GM12865 (cell line): ENCODE measurements at regions not wholly inside any gene's neighbourhood (a gene's known extent, or its start where the extent isn't known, plus 50 kb on each side); places are given as distances from the start of the nearest gene placed in this dataset.

Experiments
- DNase-seq: peaks from one replicate; pipeline ENCODE4 v3.0.0; 2010; ENCODE audit warnings: low read depth
- H3K4me3 ChIP-seq: 2 replicates; pipeline ENCODE4 v1.5.1; 2011; ENCODE audit warnings: mild to moderate bottlenecking, low read depth, low read length, control low read depth
- TF ChIP-seq, protein P1 (sequence below): IDR thresholded peaks from 2 replicates; pipeline ENCODE4 v1.5.1; 2011; ENCODE audit warnings: low read length, control low read depth, low read depth, inconsistent platforms; ENCODE audit not compliant: insufficient read depth; ENCODE audit errors: missing control alignments

GRCh38 chr3:135867911-135868310 lies 97.6 kb upstream of the PPP2R3A start:
- TF ChIP-seq, protein P1, sequence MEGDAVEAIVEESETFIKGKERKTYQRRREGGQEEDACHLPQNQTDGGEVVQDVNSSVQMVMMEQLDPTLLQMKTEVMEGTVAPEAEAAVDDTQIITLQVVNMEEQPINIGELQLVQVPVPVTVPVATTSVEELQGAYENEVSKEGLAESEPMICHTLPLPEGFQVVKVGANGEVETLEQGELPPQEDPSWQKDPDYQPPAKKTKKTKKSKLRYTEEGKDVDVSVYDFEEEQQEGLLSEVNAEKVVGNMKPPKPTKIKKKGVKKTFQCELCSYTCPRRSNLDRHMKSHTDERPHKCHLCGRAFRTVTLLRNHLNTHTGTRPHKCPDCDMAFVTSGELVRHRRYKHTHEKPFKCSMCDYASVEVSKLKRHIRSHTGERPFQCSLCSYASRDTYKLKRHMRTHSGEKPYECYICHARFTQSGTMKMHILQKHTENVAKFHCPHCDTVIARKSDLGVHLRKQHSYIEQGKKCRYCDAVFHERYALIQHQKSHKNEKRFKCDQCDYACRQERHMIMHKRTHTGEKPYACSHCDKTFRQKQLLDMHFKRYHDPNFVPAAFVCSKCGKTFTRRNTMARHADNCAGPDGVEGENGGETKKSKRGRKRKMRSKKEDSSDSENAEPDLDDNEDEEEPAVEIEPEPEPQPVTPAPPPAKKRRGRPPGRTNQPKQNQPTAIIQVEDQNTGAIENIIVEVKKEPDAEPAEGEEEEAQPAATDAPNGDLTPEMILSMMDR, result no peak
- DNase-seq, result no peak
- no peak overlapping the region for H3K4me3 ChIP-seq

DNA sequence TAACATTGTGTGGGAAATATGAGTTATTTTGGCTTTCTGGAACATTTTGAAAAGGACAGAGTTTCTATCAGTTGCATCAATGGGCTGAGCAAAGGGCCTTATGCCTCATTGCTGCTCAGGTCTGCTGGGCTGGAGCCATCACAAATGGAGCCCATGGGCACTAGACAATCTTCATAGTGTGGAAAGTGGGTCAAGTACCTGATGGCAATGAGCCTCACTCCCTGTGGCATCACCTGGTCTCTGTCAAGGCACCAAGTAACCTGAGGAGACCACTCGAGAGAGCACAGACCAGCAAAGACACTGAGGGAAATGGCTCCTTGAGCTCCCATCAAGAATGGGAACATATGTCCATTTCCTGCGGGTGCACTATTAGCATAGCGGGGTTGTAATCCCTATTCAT lies 96.7 kb upstream of the PPP2R3A start:
- TF ChIP-seq, protein P1, result no peak
- no peak overlapping the region for H3K4me3 ChIP-seq
- no peak for DNase-seq

DNA sequence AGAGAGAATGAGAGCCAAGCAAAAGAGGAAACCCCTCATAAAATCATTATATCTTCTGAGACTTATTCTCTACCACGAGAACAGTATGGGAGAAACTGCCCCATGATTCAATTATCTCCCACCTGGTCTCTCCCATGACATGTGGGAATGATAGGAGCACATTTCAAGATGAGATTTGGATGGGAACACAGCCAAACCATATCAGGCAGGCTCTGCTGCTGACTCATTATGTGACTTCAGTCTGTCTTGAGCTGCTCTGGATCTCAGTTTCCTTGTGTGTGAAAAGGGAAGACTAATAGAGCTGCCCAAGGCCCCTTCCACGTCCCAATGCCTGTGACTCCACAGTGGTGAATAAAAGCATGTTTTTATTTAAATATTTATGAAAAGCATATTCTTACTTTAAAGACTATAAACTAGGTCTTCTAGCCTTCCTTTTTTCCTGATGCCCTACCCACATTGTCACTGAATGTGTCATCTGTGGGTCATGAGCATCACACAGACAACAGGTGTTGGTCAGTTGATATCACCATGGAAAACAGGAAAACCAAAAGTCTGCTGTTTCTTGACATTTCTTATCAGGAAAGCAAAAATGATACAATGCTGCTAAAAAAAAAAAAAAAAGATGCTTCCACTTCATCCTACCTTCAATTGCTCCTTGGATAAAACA lies 96.0 kb upstream of the PPP2R3A start:
- DNase-seq, result no peak
- TF ChIP-seq, protein P1, result no peak
- H3K4me3 ChIP-seq, result no peak overlapping the region

DNA sequence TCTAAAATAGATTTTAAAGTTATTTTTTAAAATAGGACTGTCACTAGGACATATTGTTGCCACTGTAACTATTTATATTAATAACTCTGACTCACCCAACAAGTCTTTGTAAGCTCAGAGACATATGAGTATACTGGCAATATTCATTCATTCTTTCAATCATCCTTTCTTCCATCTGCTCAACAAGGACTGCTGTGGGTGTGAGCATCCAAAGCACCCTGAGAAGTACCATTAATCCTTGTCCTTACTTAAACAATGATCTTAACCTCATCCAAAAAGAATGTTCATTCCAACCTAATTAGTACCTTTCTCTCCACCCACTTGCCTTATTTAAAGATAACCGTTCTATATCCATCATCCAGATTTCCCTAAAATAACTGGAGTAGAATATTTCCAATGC lies 94.2 kb upstream of the PPP2R3A start:
- no peak overlapping the region for H3K4me3 ChIP-seq
- DNase-seq, result no peak
- TF ChIP-seq, protein P1, result no peak

DNA sequence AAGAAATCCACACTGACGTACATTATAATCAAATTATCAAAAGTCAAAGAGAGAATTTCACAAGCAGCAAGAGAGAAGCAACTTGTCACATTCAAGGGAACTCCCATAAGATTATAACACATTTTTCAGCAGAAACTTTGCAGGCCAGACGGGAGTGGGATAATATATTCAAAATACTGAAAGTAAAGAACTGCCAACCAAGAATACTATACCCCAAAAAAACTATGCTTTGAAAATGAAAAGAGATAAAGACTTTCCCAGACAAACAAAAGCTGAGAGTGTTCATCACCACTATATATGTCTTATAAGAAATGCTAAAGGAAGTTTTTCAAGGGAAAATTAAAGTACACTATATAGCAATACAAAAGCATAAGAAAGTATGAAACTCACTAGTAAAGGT lies 91.5 kb upstream of the PPP2R3A start:
- no peak overlapping the region for H3K4me3 ChIP-seq
- DNase-seq, result no peak
- TF ChIP-seq, protein P1, result no peak

- TF ChIP-seq, protein P1, result no peak
- no peak overlapping the region for H3K4me3 ChIP-seq
- no peak for DNase-seq
Measured at GRCh38 chr3:135878501-135878900, 87.0 kb upstream of the PPP2R3A start.

GRCh38 chr3:135885885-135886284 lies 79.6 kb upstream of the PPP2R3A start:
- no peak for DNase-seq
- H3K4me3 ChIP-seq, result no peak overlapping the region
- TF ChIP-seq, protein P1, result no peak
